ENCODE measurements at regions not wholly inside any gene's neighbourhood (a gene's known extent, or its start where the extent isn't known, plus 50 kb on each side); places are given as distances from the start of the nearest gene placed in this dataset.
A peak's percentile ranks its signal among the peaks of the same experiment; 100 is the strongest.

GRCh38 chr16:80418517-80419355 is 122.1 kb upstream of the DYNLRB2 start:
- DNase-seq (ENCODE audit: low spot score), result no peak

GRCh38 chr16:80417706-80418271 is 123.0 kb upstream of the DYNLRB2 start:
- DNase-seq (ENCODE audit: low spot score), result no peak

- DNase-seq (ENCODE audit: low spot score), result no peak
Measured at GRCh38 chr16:80408014-80408413, 132.8 kb upstream of the DYNLRB2 start.

GRCh38 chr16:80407265-80407987 is 133.4 kb upstream of the DYNLRB2 start:
- no peak for DNase-seq (ENCODE audit: low spot score)

- DNase-seq (ENCODE audit: low spot score), result no peak
Measured at GRCh38 chr16:80404847-80405246, 135.9 kb upstream of the DYNLRB2 start.

GRCh38 chr16:80403894-80404293 is 136.9 kb upstream of the DYNLRB2 start:
- DNase-seq (ENCODE audit: low spot score), result no peak

- DNase-seq (ENCODE audit: low spot score), result no peak
Measured at GRCh38 chr16:80390871-80391489, 149.8 kb upstream of the DYNLRB2 start.

GRCh38 chr16:80390046-80390445 is 150.7 kb upstream of the DYNLRB2 start:
- DNase-seq (ENCODE audit: low spot score), result no peak

GRCh38 chr16:80389338-80389737 is 151.5 kb upstream of the DYNLRB2 start:
- no peak for DNase-seq (ENCODE audit: low spot score)

- no peak for DNase-seq (ENCODE audit: low spot score)
Measured at GRCh38 chr16:80387318-80387921, 153.4 kb upstream of the DYNLRB2 start.

- DNase-seq (ENCODE audit: low spot score), result no peak
Measured at GRCh38 chr16:80384862-80385261, 155.9 kb upstream of the DYNLRB2 start.

- no peak for DNase-seq (ENCODE audit: low spot score)
Measured at GRCh38 chr16:80380514-80380913, 160.3 kb upstream of the DYNLRB2 start.

- DNase-seq (ENCODE audit: low spot score), result no peak
Measured at GRCh38 chr16:80377096-80377956, 163.5 kb upstream of the DYNLRB2 start.

- DNase-seq (ENCODE audit: low spot score), result no peak
Measured at GRCh38 chr16:80375973-80376372, 164.8 kb upstream of the DYNLRB2 start.

GRCh38 chr16:80375513-80375912 is 165.3 kb upstream of the DYNLRB2 start:
- DNase-seq (ENCODE audit: low spot score), result no peak

- DNase-seq (ENCODE audit: low spot score), result no peak
Measured at GRCh38 chr16:80372341-80372740, 168.5 kb upstream of the DYNLRB2 start.

GRCh38 chr16:80369138-80369958 is 171.4 kb upstream of the DYNLRB2 start:
- DNase-seq (ENCODE audit: low spot score), result peak; percentile 44

- no peak for DNase-seq (ENCODE audit: low spot score)
Measured at GRCh38 chr16:80367037-80367658, 173.6 kb upstream of the DYNLRB2 start.

- DNase-seq (ENCODE audit: low spot score), result no peak
Measured at GRCh38 chr16:80366023-80366422, 174.8 kb upstream of the DYNLRB2 start.

GRCh38 chr16:80362816-80363215 is 178.0 kb upstream of the DYNLRB2 start:
- no peak for DNase-seq (ENCODE audit: low spot score)

Measured in iPS-NIHi11 (cell line).